GM19099 (cell line): ENCODE measurements at regions not wholly inside any gene's neighbourhood (a gene's known extent, or its start where the extent isn't known, plus 50 kb on each side); places are given as distances from the start of the nearest gene placed in this dataset.

Experiments
- POLR2A ChIP-seq: IDR thresholded peaks from 3 replicates; pipeline ENCODE4 v1.6.1; 2011; ENCODE audit warnings: low read depth; ENCODE audit not compliant: insufficient read length; ENCODE audit errors: extremely low read depth

DNA sequence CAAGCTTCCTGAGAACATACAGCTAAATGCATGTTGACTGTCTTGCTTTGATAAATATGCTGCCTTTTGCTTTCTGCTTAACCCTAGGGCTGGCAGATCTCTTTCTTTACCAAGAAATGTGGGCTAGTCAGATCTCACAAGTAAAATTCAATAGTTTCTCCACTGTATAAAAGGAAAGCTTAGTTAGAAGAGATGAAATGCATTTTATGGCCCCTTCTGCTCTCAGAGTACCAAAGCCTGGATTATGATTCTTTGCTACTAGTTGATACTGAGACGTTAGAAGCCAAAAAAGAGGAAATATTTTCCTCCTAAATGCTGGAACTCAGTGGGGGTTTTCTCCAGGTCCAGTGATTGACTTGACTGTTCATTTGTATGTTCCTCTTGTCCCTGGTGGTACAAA lies 552.7 kb downstream of the SNAPC1 start:
- no peak for TF ChIP-seq POLR2A

DNA sequence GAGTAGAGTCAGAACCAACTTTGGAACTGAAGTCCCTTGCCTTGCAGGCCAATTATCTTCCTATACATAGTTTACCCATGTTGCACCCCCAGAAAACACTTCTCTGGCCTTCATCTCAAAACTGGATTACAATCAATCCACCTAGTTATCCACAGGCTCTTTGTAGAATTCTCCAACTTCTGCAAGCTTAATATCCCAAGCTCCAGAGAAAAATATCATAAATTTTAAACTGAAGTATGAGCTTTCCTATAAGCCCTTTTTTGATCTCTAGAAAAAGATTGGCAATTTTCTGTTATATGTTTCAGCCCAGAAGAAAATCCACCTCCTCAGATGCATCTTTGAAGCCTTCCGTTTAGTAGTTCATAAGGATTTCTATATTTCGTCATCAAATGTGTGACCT lies 553.4 kb downstream of the SNAPC1 start:
- no peak for TF ChIP-seq POLR2A

DNA sequence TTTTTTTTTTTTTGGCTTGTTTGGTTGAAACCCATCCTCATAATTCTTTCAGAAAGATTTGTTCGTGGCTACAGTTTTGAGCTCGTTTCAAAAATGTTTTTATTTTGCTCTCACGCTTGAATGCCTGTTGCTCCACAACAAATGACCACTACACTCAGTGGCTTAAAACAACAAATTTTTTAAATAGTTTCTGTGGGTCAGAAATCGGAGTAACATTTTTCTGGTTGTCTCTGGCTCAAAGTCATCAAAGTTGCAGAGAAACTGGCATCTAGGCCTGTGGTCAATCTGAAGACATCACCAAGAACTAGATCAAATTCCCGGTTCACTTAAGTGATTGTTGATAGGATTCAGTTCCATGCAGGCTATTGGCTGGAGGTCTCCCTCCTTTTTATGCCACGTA lies 560.0 kb downstream of the SNAPC1 start:
- TF ChIP-seq POLR2A: no peak

DNA sequence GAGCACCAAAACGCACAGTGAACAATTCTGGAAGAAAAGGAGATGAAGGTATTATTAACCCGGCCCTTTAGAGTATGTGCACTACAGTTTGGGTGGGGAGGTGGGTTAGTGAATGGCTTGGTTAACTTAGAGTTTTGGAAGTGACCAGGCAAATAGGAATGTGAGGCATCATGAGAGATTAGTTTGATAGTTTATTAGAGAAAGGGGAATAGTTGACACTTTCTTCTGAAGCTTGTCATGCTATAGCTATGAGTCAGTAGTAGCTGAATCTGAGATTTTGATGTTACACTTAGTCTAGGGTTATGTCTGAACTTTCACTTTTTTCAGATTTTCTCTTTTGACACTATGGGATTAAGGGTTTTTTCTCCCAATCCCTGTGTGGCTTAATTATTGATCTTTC lies 567.2 kb downstream of the SNAPC1 start:
- TF ChIP-seq POLR2A: no peak

DNA sequence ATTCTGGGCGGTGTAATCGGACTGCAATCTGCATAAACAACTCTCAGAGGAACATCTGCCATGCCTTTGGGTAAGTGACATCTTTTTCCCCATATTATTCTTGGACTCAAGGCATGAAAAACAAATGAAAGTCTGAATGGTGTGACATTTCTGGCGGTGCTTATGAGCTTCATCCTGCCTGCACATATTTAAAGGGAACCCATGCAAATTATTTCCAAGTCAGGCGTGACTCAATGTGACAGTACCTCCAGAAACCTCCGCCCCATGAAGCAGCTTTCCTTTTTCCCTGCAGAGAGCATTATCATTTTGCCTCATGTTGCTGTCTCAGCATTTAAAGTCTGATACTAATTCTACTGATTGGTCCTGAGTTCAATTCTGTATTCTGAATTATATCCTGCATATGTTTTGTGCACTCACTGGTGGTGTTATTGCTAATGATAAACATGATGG lies 585.4 kb downstream of the SNAPC1 start:
- no peak for TF ChIP-seq POLR2A

DNA sequence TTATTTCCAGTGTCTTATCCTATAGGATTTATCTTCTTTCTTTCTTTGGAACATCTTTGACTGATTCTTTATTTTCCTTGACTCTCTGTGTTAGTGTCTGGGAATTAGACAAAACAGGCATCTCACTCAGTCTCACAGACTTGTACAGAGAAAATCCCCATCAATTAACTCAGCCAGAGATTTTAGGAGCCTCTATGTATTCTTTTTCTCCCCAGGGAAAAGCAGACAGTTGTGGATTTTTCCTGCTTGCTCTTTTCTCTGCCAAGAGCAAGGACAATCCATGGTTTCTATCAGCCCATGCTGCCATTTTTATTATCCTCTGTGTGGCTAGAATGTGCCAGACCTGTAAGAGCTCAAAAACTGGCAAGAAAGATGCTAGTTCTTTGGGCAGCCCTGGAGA lies 595.1 kb downstream of the SNAPC1 start:
- no peak for TF ChIP-seq POLR2A

DNA sequence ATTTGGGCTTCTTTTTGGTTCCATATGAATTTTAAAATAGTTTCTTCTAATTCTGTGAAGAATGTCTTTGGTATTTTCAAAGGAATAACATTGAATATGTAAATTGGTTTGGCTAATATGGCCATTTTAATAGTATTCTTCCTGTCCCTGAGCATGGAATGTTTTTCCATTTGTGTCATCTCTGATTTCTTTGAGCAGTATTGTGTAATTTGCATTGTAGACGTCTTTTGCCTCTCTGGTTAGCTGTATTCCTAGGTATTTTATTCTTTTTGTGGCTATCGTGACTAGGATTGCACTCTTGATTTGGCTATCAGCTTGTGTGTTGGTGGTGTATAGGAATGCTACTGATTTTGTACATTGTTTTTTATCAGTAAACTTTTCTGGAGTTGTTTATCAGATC lies 601.9 kb downstream of the SNAPC1 start:
- no peak for TF ChIP-seq POLR2A

DNA sequence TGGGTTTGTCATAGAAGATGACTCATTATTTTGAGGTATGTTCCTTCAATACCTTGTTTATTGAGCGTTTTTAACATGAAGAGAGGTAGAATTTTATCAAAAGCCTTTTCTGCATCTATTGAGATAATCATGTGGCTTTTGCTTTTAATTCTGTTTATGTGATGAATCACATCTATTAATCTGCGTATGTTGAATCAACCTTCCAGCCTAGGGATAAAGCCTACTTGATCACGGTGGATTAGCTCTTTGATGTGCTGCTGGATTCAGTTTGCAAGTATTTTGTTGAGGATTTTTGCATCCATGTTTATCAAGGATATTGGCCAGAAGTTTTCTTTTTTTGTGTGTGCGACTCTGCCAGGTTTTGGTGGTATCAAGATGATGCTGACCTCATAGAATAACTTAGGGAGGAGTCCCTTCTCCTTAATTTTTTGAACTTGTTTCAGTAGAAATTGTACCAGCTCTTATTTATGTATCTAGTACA lies 602.6 kb downstream of the SNAPC1 start:
- TF ChIP-seq POLR2A: no peak

DNA sequence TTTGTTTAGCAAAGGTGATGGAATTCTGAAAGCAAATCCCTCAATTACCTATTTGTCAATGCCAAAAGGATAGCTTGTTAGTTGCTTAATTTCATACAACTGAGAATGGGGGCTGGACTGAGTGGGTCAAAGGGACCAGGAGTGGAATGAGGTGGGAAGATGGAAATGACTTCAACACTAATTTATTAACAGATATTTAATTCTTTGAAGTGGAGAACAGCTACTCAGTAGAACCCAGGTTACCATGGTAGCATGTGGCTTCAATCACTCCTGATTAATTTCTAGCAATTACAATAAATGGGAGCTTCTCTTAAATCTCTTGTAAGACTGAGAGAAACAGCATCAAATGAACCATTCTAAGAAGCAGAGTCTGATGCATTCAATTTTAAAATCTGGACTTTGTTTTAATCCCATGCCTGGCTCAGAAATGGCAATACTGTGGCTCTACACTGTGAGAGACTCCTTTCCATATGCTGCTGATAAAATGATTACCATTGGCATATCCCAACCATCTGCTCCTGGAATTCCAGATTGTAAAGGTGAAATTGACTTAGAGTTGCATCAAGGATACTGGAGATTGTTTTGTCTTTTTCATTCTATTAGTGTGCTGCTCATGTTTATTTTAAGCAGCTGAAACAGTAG lies 607.8 kb downstream of the SNAPC1 start:
- TF ChIP-seq POLR2A: no peak

DNA sequence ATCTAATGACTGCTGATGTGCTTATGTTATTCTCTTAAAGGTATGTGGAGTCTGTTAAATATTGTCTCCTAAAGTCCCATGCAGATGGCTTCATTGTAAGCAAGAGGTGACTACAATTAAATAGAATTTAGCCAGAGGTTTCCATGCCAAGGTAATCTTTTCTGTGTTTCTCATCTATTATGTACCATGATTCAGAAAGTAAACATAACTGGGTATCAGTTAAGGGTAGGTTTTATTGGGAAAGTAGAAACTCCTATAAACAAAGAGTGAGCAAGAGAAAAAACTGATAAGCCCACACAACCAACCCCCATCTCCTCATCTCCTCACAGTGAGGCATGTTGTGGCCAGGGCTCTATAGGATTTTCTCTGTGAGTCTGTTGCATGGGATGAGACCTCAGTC lies 611.7 kb downstream of the SNAPC1 start:
- no peak for TF ChIP-seq POLR2A

DNA sequence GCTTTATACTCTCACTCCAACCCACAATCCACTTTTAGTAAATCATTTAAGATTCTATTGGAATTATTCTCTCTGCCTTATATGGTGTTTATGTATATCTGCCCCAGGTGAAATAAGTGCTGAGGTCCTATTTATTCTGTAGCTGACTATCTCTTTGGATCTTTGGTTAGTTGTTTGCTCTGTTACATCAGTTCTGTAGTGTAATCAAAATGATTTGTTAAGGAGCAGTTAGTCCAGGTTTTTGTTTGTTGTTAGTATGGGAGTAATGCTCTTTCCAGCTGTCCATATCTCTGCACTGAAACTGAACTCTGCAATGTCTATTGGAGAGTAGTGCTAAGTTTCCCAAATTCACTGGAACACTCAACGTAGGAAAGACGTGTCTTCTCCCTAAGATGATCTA lies 615.8 kb downstream of the SNAPC1 start:
- TF ChIP-seq POLR2A: no peak

DNA sequence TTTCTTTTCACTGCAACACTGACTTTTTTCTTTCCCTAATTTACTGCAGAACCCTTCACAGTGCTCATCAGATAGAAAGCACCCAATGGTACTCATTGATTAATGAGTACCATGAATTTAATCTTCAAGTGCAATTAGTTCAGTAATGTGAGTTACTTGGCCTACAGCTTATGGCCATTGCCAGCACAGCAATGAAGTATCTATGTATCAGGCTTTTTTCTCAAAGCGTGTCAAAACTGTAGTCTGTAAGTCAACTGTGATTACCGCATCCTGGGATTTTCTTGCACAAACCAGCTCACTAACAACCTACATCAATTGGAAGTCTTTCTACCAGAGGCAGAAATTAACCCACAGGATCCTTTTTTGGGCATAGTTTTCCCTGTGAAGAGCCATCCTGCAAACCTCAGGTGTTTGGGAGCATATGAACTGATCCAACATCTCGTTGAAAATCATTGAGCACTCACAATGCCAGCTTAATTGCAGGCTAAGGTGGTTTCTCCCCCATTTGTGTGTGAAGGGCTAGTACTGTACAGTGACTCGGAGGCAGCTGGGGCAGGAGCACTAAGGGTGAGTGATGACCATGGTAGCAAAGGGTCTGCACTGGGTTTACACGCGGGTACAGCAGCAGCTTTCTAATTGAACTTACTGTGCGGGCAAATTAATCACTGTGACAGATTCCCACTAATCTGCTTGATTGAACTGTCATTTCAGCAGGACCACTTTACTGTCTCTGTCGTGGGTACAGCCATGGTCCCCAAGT lies 619.3 kb downstream of the SNAPC1 start:
- no peak for TF ChIP-seq POLR2A

DNA sequence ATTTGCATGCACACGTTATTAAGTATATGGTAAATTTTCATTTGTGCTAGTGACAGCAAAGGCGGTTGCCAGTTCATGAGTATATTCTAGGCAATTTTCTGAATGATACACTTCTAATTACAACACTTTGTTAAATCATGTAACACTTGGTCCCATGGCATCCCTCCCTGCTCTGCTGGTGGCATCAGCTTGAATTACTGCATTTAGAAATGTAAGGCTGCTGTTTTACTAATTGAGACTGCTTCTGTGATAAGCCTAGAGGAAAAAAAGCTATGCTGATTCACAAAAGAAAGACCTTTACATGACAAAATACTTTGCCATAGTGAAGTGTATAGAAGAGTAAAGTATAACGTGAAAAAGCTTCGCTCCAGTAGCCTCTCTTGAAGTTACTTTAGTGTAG lies 636.1 kb downstream of the KCNH5 start:
- TF ChIP-seq POLR2A: no peak

DNA sequence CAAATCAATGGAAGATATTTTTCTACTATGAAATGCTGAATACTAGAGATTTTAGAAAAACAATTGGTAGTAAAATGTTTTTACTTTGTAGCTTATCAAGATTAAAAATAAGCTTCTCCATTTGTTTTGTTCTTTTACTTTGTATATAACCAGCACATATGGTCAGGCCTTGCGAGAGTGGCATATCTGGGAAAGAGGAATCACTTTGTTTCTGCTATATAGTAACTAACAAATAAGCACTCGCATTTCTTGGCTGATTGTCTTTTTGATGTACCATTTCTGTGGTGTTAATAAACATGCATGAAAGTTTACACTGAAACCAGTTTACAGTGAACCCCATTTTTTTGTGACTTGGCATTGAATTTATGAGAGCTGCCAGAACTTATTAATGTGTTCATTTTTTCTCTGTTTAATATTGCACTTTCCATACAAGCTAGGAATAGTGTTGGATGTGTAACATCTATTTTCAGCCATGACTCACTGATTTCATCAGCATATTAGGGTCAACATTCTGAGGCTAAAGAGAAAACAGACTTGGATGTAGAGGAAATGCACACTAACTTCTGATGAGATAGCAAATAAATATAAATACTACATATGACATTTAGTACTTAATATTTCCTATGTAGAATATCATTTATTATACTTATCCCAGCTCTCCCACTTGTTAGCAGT lies 635.5 kb downstream of the KCNH5 start:
- TF ChIP-seq POLR2A: no peak

DNA sequence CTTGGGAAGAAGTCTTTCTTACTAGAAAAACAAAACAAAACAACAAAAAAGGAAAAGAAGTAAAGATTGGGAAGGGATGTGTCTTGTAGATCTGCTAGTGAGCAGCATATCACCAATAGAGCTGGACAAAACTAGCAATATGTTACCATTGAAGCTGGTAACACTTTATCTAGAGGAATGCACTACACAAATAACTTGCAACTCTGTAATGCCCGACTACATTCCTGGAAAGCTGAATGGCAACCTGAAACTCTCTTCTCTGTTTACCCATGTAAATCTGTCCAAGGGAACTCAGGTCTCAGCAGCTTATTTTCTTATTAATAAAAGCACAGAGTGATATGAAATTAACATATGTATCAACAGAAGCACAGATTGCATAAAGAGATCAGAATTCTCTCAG lies 624.4 kb downstream of the KCNH5 start:
- TF ChIP-seq POLR2A: no peak
